OCI-LY3 (cell line): ENCODE measurements at regions not wholly inside any gene's neighbourhood (a gene's known extent, or its start where the extent isn't known, plus 50 kb on each side); places are given as distances from the start of the nearest gene placed in this dataset.
"Not testable (repeated sequence)": the region's sequence is repeated elsewhere in the genome, so short reads cannot be mapped to it uniquely, and the experiment has no call there.

Source experiments
- H2AFZ ChIP-seq: fragments of 200-600, 300-600 bp; shearing (Covaris generic); 2 replicates; pipeline ENCODE4 v1.6.0; 2014; ENCODE audit warnings: antibody characterized with exemption, low read depth, low read length
- H3K27ac ChIP-seq: fragments of 200-600, 300-600 bp; sonication (generic); 2 replicates; pipeline ENCODE4 v1.5.1; 2014; ENCODE audit warnings: mild to moderate bottlenecking, low read length, moderate library complexity, mixed read lengths
- H3K27me3 ChIP-seq: fragments of 200-600, 300-600 bp; sonication (generic); 2 replicates; pipeline ENCODE4 v1.6.1; 2014; ENCODE audit warnings: low read depth, low read length, mixed read lengths
- H3K36me3 ChIP-seq: fragments of 200-600, 300-600 bp; sonication (generic); replicated peaks from 2 replicates; pipeline ENCODE3; 2014; ENCODE audit warnings: low read depth, low read length, mixed read lengths
- H3K4me1 ChIP-seq: fragments of 300-600, 200-600 bp; sonication (generic); 2 replicates; pipeline ENCODE4 v1.6.1; 2014; ENCODE audit warnings: low read length, mixed read lengths
- H3K4me2 ChIP-seq: fragments of 200-600, 300-600 bp; sonication (generic); 2 replicates; pipeline ENCODE4 v1.6.1; 2014; ENCODE audit warnings: low read length, mixed read lengths
- H3K4me3 ChIP-seq: fragments of 300-600, 200-600 bp; sonication (generic); 2 replicates; pipeline ENCODE4 v1.5.1; 2014; ENCODE audit warnings: antibody characterized with exemption, mild to moderate bottlenecking, low read length, moderate library complexity
- H3K79me2 ChIP-seq: fragments of 300-600, 200-600 bp; shearing (Covaris generic); 2 replicates; pipeline ENCODE4 v1.6.1; 2014; ENCODE audit warnings: mild to moderate bottlenecking, low read length, mixed read lengths
- H3K9ac ChIP-seq: fragments of 300-600, 200-600 bp; shearing (Covaris generic); 2 replicates; pipeline ENCODE4 v1.6.0; 2014; ENCODE audit warnings: mild to moderate bottlenecking, low read length, moderate library complexity
- H3K9me3 ChIP-seq: fragments of 200-600, 300-600 bp; shearing (Covaris generic); 2 replicates; pipeline ENCODE4 v1.6.1; 2014; ENCODE audit warnings: low read length, mixed read lengths; ENCODE audit not compliant: insufficient read depth
- H4K20me1 ChIP-seq: fragments of 200-600, 300-600 bp; sonication (generic); 2 replicates; pipeline ENCODE4 v1.6.1; 2016; ENCODE audit warnings: low read length, mixed read lengths; ENCODE audit not compliant: insufficient read depth

- not testable (repeated sequence) for H3K27ac ChIP-seq, H3K36me3 ChIP-seq, H3K4me3 ChIP-seq, H2AFZ ChIP-seq, H3K79me2 ChIP-seq, H4K20me1 ChIP-seq, H3K27me3 ChIP-seq, H3K9me3 ChIP-seq, H3K9ac ChIP-seq
- Histone ChIP-seq H3K4me2 (peak overlapping the region; percentile 26), H3K4me1 (peaks cover 24% of the 10 kb centered on the region)
These were observed 829.7 kb downstream of the TMEM121 start for GRCh38 chr14:106355881-106356642.

- not testable (repeated sequence) for H2AFZ ChIP-seq, H3K4me3 ChIP-seq, H3K9me3 ChIP-seq, H3K9ac ChIP-seq, H3K27ac ChIP-seq, H4K20me1 ChIP-seq, H3K79me2 ChIP-seq, H3K4me2 ChIP-seq, H3K36me3 ChIP-seq, H3K27me3 ChIP-seq
- peaks cover 19% of the 10 kb centered on the region for H3K4me1 ChIP-seq
These were observed 830.2 kb downstream of the TMEM121 start for GRCh38 chr14:106356643-106356930.

- Histone ChIP-seq H3K4me3 (peak overlapping the region; percentile 47), H3K4me2 (peak overlapping the region; percentile 43; the same call in 1 of the 2 replicates), H3K4me1 (peaks cover 16% of the 10 kb centered on the region)
- H3K79me2 ChIP-seq, H3K27me3 ChIP-seq, H3K27ac ChIP-seq, H2AFZ ChIP-seq, H3K9ac ChIP-seq, H3K36me3 ChIP-seq, H4K20me1 ChIP-seq, H3K9me3 ChIP-seq: not testable (repeated sequence)
These were observed 832.9 kb downstream of the TMEM121 start for GRCh38 chr14:106359157-106359887.

GRCh38 chr14:106365371-106365770 lies 839.0 kb downstream of the TMEM121 start:
- H3K4me3 ChIP-seq, H3K36me3 ChIP-seq, H3K4me1 ChIP-seq, H4K20me1 ChIP-seq, H3K79me2 ChIP-seq, H3K9ac ChIP-seq, H3K27me3 ChIP-seq, H3K4me2 ChIP-seq, H3K9me3 ChIP-seq, H3K27ac ChIP-seq, H2AFZ ChIP-seq: not testable (repeated sequence)

GRCh38 chr14:106365894-106366293 lies 839.5 kb downstream of the TMEM121 start:
- not testable (repeated sequence) for H3K9me3 ChIP-seq, H3K27me3 ChIP-seq, H4K20me1 ChIP-seq, H3K36me3 ChIP-seq, H3K4me1 ChIP-seq, H3K4me3 ChIP-seq, H3K9ac ChIP-seq, H2AFZ ChIP-seq, H3K79me2 ChIP-seq, H3K4me2 ChIP-seq, H3K27ac ChIP-seq

- H3K27ac ChIP-seq, H3K4me2 ChIP-seq, H3K27me3 ChIP-seq, H3K79me2 ChIP-seq, H4K20me1 ChIP-seq, H3K36me3 ChIP-seq, H3K9me3 ChIP-seq, H3K4me3 ChIP-seq, H3K4me1 ChIP-seq, H3K9ac ChIP-seq, H2AFZ ChIP-seq: not testable (repeated sequence)
These were observed 840.6 kb downstream of the TMEM121 start for GRCh38 chr14:106366971-106367370.

- H3K4me3 ChIP-seq, H3K4me1 ChIP-seq, H4K20me1 ChIP-seq, H3K36me3 ChIP-seq, H3K27me3 ChIP-seq, H3K79me2 ChIP-seq, H3K9me3 ChIP-seq, H3K27ac ChIP-seq, H2AFZ ChIP-seq, H3K4me2 ChIP-seq, H3K9ac ChIP-seq: not testable (repeated sequence)
These were observed 843.1 kb downstream of the TMEM121 start for GRCh38 chr14:106369456-106369855.
